Pancreas (tissue), 10 donors: ENCODE measurements at regions not wholly inside any gene's neighbourhood (a gene's known extent, or its start where the extent isn't known, plus 50 kb on each side); places are given as distances from the start of the nearest gene placed in this dataset.
A peak's percentile ranks its signal among the peaks of the same experiment; 100 is the strongest.

Source experiments
- ATAC-seq, 4 donors: fragments of 200-7000 bp; cut with Tn5 transposase; one replicate each; pipeline versions ENCODE4 v1.8.0 to v1.9.1; 2020; ENCODE audit warnings: mild to moderate bottlenecking in 4 of 4, moderate library complexity in 4 of 4
- DNase-seq, 6 donors: peaks; one replicate each; pipeline ENCODE4 v3.0.0-alpha.2; 2020
- FAIRE-seq: peaks from 2 replicates; lab custom pipeline; 2012; peaks lifted over from hg19 to GRCh38; lab: Jason Lieb, UNC
- H3K27ac ChIP-seq, 4 donors: fragments of 200-600 bp; sonication (generic); 1 replicate in 3 of 4; 2 replicates in 1 of 4; pipeline versions ENCODE4 v1.5.0 to v1.8.0; 2020
- H3K27me3 ChIP-seq, 4 donors: fragments of 200-600 bp; one replicate each; pipeline ENCODE4 v1.8.0; 2021
- H3K36me3 ChIP-seq, 3 donors: fragments of 200-600 bp; sonication (generic) in 1 of 3; one replicate each; pipeline versions ENCODE4 v1.5.0 to v1.8.0; 2020 to 2021
- H3K4me1 ChIP-seq, 3 donors: fragments of 200-600 bp; one replicate each; pipeline ENCODE4 v1.8.0; 2021
- H3K4me3 ChIP-seq, 4 donors: fragments of 200-600 bp; sonication (generic) in 2 of 4; one replicate each; pipeline versions ENCODE4 v1.5.0 to v1.8.0; 2020 to 2021
- H3K9me3 ChIP-seq, 4 donors: fragments of 200-600 bp; one replicate each; pipeline ENCODE4 v1.8.0; 2021
- CTCF ChIP-seq, 4 donors: fragments of 200-600 bp; sonication (generic) in 3 of 4; IDR thresholded peaks; one replicate each; pipeline versions ENCODE4 v1.5.0 to v1.8.0; 2021; ENCODE audit warnings: antibody characterized with exemption in 4 of 4
- WGBS, 2 donors: extraction: QIAGEN DNeasy Blood & Tissue Kit; methylation state at CpG; one replicate each; pipeline ENCODE4 v1.1.7; 2013; 5-methylcytosine and 5-hydroxymethylcytosine counted together
- intact Hi-C, 3 donors: fragments of 100-400 bp; cut with DNase I; formaldehyde crosslinking; loops; one replicate each; pipeline versions ENCODE4 v1.11.1 to v1.14.2; 2022
- donor health status: healthy with polysubstance abuse.
- donor health status: DM: no; HTN: no; CAD: no; lungs with moderate emphysema.
- donor health status: DM: no; HTN: no; CAD: no.
- donor health status: control.
- donor health status: control.
- donor health status: Bipolar disorder and iron deficiency.
- donor health status: DM: yes; HTN: yes; CAD: no.
- donor health status: DM: no; HTN: no; CAD: no.
- donor health status: DM: no; HTN: no; CAD: no.
- donor health status: DM: yes; HTN: yes; CAD: no.

GRCh38 chr10:98332623-98333269 is 64.8 kb upstream of the LOXL4 start:
- DNase-seq, result no peak
- peak in 3 of 4 donors; percentile 27 to 77 (median 61) for ATAC-seq

GRCh38 chr10:98331885-98332284 is 63.9 kb upstream of the LOXL4 start:
- intact Hi-C loops, result no loop called here
- DNase-seq (no peak), FAIRE-seq (no peak), ATAC-seq (peak in 2 of 4 donors; percentile 32 to 43)
- Histone ChIP-seq H3K27me3 (no peaks in the 10 kb centered on the region), H3K4me1 (no peaks in the 10 kb centered on the region), H3K9me3 (no peaks in the 10 kb centered on the region), H3K27ac (no peak overlapping the region), H3K4me3 (no peak overlapping the region), H3K36me3 (no peaks in the 10 kb centered on the region)
- TF ChIP-seq CTCF (IDR thresholded peaks at IDR 0.05), result peak in 1 of 4 donors; percentile 7
- 42 to 50% methylated on average over 6 of the region's 6 CpGs for WGBS, 2 donors

More at GRCh38 chr10:98332623-98333269, 64.8 kb upstream of the LOXL4 start:
- intact Hi-C loops, result no loop called here
- WGBS, 2 donors, result 47 to 49% methylated on average over 8 of the region's 8 CpGs
- Histone ChIP-seq H3K9me3 (no peaks in the 10 kb centered on the region), H3K27ac (no peak overlapping the region), H3K36me3 (no peaks in the 10 kb centered on the region), H3K4me1 (no peaks in the 10 kb centered on the region), H3K4me3 (no peak overlapping the region), H3K27me3 (no peaks in the 10 kb centered on the region)
- no peak for FAIRE-seq
- TF ChIP-seq CTCF (IDR thresholded peaks at IDR 0.05), result no peak

- no peaks in the 10 kb centered on the region for H3K36me3 ChIP-seq
- H3K9me3 ChIP-seq, result no peaks in the 10 kb centered on the region
- intact Hi-C loops, result no loop called here
- H3K27ac ChIP-seq, result no peak overlapping the region
- ATAC-seq (no peak), DNase-seq (no peak), FAIRE-seq (no peak)
- 67 to 73% methylated on average over 7 of the region's 7 CpGs for WGBS, 2 donors
- TF ChIP-seq CTCF (IDR thresholded peaks at IDR 0.05), result no peak
- H3K27me3 ChIP-seq, result no peaks in the 10 kb centered on the region
- H3K4me3 ChIP-seq, result no peak overlapping the region
- H3K4me1 ChIP-seq, result no peaks in the 10 kb centered on the region
Observed at GRCh38 chr10:98330987-98331386, 63.0 kb upstream of the LOXL4 start.

- DNase-seq (no peak), FAIRE-seq (no peak), ATAC-seq (no peak)
- Histone ChIP-seq H3K9me3 (no peaks in the 10 kb centered on the region), H3K4me1 (peaks cover 0 to 2% (median 0%) of the 10 kb centered on the region in 3 donors), H3K36me3 (no peaks in the 10 kb centered on the region), H3K4me3 (no peak overlapping the region), H3K27me3 (no peaks in the 10 kb centered on the region), H3K27ac (no peak overlapping the region)
- TF ChIP-seq CTCF (IDR thresholded peaks at IDR 0.05), result no peak
- 94 to 100% methylated on average over 1 of the region's 1 CpG for WGBS, 2 donors
- intact Hi-C loops, result no loop called here
Observed at GRCh38 chr10:98328640-98329039, 60.6 kb upstream of the LOXL4 start.

- H3K27me3 ChIP-seq, result no peaks in the 10 kb centered on the region
- no peak overlapping the region for H3K4me3 ChIP-seq
- intact Hi-C loops, result no loop called here
- H3K4me1 ChIP-seq, result peaks cover 0 to 7% (median 0%) of the 10 kb centered on the region in 3 donors
- no peak for FAIRE-seq
- no peak for TF ChIP-seq CTCF (IDR thresholded peaks at IDR 0.05)
- H3K9me3 ChIP-seq, result no peaks in the 10 kb centered on the region
- ATAC-seq, result no peak
- 84 to 86% methylated on average over 3 of the region's 3 CpGs for WGBS, 2 donors
- DNase-seq, result no peak
- H3K27ac ChIP-seq, result no peak overlapping the region
- H3K36me3 ChIP-seq, result no peaks in the 10 kb centered on the region
Observed at GRCh38 chr10:98328163-98328562, 60.2 kb upstream of the LOXL4 start.
